ENCODE measurements at regions not wholly inside any gene's neighbourhood (a gene's known extent, or its start where the extent isn't known, plus 50 kb on each side); places are given as distances from the start of the nearest gene placed in this dataset.

GRCh38 chr20:52637201-52637600, 335.0 kb upstream of the TSHZ2 start (continued):
- TF ChIP-seq TBL1XR1 (IDR thresholded peaks at IDR 0.05; ENCODE audit: low read depth, low read length), result no peak

GRCh38 chr20:52631469-52631868, 340.7 kb upstream of the TSHZ2 start:
- in situ Hi-C loops (cut with MboI) (no loop called here), intact Hi-C loops (cut with micrococcal nuclease; ENCODE audit: unreplicated experiment) (no loop called here)
- ChIA-PET CTCF (interaction anchor here (1.2 kb wide), 1 partner anchor 12 kb away, joined by 4 read pairs; no protein-coding TSS in a partner anchor), RAD21 (ENCODE audit: unreplicated experiment) (no interaction called here), SMC1A (ENCODE audit: uncharacterized antibody, unreplicated experiment) (interaction anchor here (1.0 to 1.5 kb wide), 3 partner anchors 10 to 18 kb away, joined by 3 to 4 read pairs (median 4); no protein-coding TSS in a partner anchor), POLR2A (no interaction called here)
- Histone ChIP-seq H3K4me2 (ENCODE audit: control insufficient read depth, insufficient read depth) (no peak overlapping the region), H3K9ac (ENCODE audit: control insufficient read depth, insufficient read depth, low read length) (no peak overlapping the region), H3K27me3 (replicated peaks in 1 of 2; ENCODE audit: control insufficient read depth in 2 of 2, insufficient read depth in 2 of 2, low read length in 1 of 2) (no peaks in the 10 kb centered on the region), H3K27ac (ENCODE audit: control insufficient read depth, insufficient read depth) (no peak overlapping the region), H3K4me1 (ENCODE audit: control insufficient read depth, insufficient read depth, low read length) (no peaks in the 10 kb centered on the region), H4K20me1 (ENCODE audit: control insufficient read depth, insufficient read depth) (no peaks in the 10 kb centered on the region), H2AFZ (ENCODE audit: control insufficient read depth, low read depth, low read length) (no peak overlapping the region), H3K4me3 (no peak overlapping the region), H3K79me2 (ENCODE audit: control insufficient read depth, insufficient read depth, low read length) (no peaks in the 10 kb centered on the region), H3K36me3 (ENCODE audit: control insufficient read depth in 2 of 2, insufficient read depth in 2 of 2, low read length in 1 of 2) (no peaks in the 10 kb centered on the region), H3K9me3 (replicated peaks; ENCODE audit: control insufficient read depth, insufficient read depth, low read length) (no peaks in the 10 kb centered on the region; the same call in 2 of the 3 replicates)
- DNase-seq (ENCODE audit: low read depth, low spot score), result no peak
- 12% methylated on average over 4 of the region's 4 CpGs for WGBS (ENCODE audit: insufficient coverage, insufficient replicate concordance, low lambda C conversion rate, missing lambda C conversion rate)
- no TSS peak for BruUV-seq (replicated peaks)
- FAIRE-seq, result no peak
- ATAC-seq, result peak; percentile 54; the same call in 2 of the 3 replicates
- TF ChIP-seq KLF5 (IDR thresholded peaks at IDR 0.05; ENCODE audit: partially characterized antibody), result no peak
- no peak for TF ChIP-seq ZNF217 (IDR thresholded peaks at IDR 0.05)
- TF ChIP-seq EZH2 (IDR thresholded peaks at IDR 0.05; ENCODE audit: borderline replicate concordance, control insufficient read depth, low read depth, low read length), result no peak
- no peak for TF ChIP-seq ATF3 (IDR thresholded peaks at IDR 0.05; ENCODE audit: borderline replicate concordance, extremely low read depth, low read depth, low read length)
- TF ChIP-seq IKZF2 (IDR thresholded peaks at IDR 0.05), result no peak
- TF ChIP-seq SPI1 (IDR thresholded peaks at IDR 0.05; ENCODE audit: borderline replicate concordance, insufficient read depth, low read depth, low read length), result no peak
- no peak for TF ChIP-seq BCL3 (IDR thresholded peaks at IDR 0.05; ENCODE audit: borderline replicate concordance, insufficient read depth, low read depth, low read length, poor library complexity, severe bottlenecking)
- no peak for TF ChIP-seq PAX8 (IDR thresholded peaks at IDR 0.05)
- TF ChIP-seq PML (IDR thresholded peaks at IDR 0.05; ENCODE audit: low read length), result no peak
- no peak for TF ChIP-seq NKRF (conservative IDR thresholded peaks at IDR 0.05)
- no peak for TF ChIP-seq CEBPZ (IDR thresholded peaks at IDR 0.05; ENCODE audit: low read depth, low read length)
- TF ChIP-seq POLR2AphosphoS5 (IDR thresholded peaks at IDR 0.05; ENCODE audit: low read length), result no peak

Data from GM12878 (cell line).